GM12873 (cell line): ENCODE measurements at regions not wholly inside any gene's neighbourhood (a gene's known extent, or its start where the extent isn't known, plus 50 kb on each side); places are given as distances from the start of the nearest gene placed in this dataset.

ENCODE experiments used
- CTCF ChIP-seq: IDR thresholded peaks from 2 replicates; pipeline ENCODE4 v1.5.1; 2012; ENCODE audit warnings: low read depth, mild to moderate bottlenecking, moderate library complexity, low read length, control low read depth; ENCODE audit not compliant: insufficient read depth; ENCODE audit errors: missing control alignments

GRCh38 chr14:30499358-30499757 is 59.6 kb upstream of the G2E3 start:
- TF ChIP-seq CTCF: no peak

GRCh38 chr14:30500222-30500621 is 58.7 kb upstream of the G2E3 start:
- TF ChIP-seq CTCF: no peak

- TF ChIP-seq CTCF: no peak
Measured at GRCh38 chr14:30507209-30507608, 51.7 kb upstream of the G2E3 start.
